HL-60 (cell line): ENCODE measurements at regions not wholly inside any gene's neighbourhood (a gene's known extent, or its start where the extent isn't known, plus 50 kb on each side); places are given as distances from the start of the nearest gene placed in this dataset.

Experiments used
- GABPA ChIP-seq: IDR thresholded peaks from 2 replicates; pipeline ENCODE4 v1.6.1; 2012; ENCODE audit warnings: low read depth
- POLR2AphosphoS5 ChIP-seq: IDR thresholded peaks from 2 replicates; pipeline ENCODE4 v1.6.1; 2012; ENCODE audit warnings: low read depth
- REST ChIP-seq: IDR thresholded peaks from 2 replicates; pipeline ENCODE4 v1.6.1; 2012; ENCODE audit warnings: low read depth; ENCODE audit not compliant: insufficient replicate concordance
- SPI1 ChIP-seq: IDR thresholded peaks from 2 replicates; pipeline ENCODE4 v1.6.1; 2012; ENCODE audit warnings: low read depth, mild to moderate bottlenecking, borderline replicate concordance
- TF ChIP-seq, protein P1 (sequence below): IDR thresholded peaks from one replicate; pipeline ENCODE4 v1.5.1; 2011; ENCODE audit warnings: low read length, control low read depth, inconsistent platforms; ENCODE audit not compliant: insufficient read depth

GRCh38 chr2:76178610-76179009 is 467.9 kb upstream of the GCFC2 start:
- TF ChIP-seq, protein P1, sequence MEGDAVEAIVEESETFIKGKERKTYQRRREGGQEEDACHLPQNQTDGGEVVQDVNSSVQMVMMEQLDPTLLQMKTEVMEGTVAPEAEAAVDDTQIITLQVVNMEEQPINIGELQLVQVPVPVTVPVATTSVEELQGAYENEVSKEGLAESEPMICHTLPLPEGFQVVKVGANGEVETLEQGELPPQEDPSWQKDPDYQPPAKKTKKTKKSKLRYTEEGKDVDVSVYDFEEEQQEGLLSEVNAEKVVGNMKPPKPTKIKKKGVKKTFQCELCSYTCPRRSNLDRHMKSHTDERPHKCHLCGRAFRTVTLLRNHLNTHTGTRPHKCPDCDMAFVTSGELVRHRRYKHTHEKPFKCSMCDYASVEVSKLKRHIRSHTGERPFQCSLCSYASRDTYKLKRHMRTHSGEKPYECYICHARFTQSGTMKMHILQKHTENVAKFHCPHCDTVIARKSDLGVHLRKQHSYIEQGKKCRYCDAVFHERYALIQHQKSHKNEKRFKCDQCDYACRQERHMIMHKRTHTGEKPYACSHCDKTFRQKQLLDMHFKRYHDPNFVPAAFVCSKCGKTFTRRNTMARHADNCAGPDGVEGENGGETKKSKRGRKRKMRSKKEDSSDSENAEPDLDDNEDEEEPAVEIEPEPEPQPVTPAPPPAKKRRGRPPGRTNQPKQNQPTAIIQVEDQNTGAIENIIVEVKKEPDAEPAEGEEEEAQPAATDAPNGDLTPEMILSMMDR, result no peak
- TF ChIP-seq GABPA, result no peak
- TF ChIP-seq REST, result no peak
- TF ChIP-seq POLR2AphosphoS5, result no peak
- no peak for TF ChIP-seq SPI1
